Panc1 (cell line): ENCODE measurements at regions not wholly inside any gene's neighbourhood (a gene's known extent, or its start where the extent isn't known, plus 50 kb on each side); places are given as distances from the start of the nearest gene placed in this dataset.

Experiments used
- ATAC-seq: fragments of 200-7000 bp; cut with Tn5 transposase; 2 replicates; pipeline ENCODE4 v1.9.1; 2020; ENCODE audit warnings: mild to moderate bottlenecking, moderate library complexity
- BruUV-seq: library from RNA; stranded (reverse); fragments of 400-500 nt; replicated peaks from 2 replicates; lab custom pipeline; 2021; lab: Mats Ljungman, UMichigan
- CTCF ChIA-PET: fragments of 300-600 bp; sonication (Branson Sonifier 250); formaldehyde crosslinking; loops from one replicate; lab custom pipeline; 2022; ENCODE audit warnings: antibody characterized with exemption; lab: Charles Lee
- POLR2A ChIA-PET: fragments of 300-600 bp; sonication (Branson Sonifier 250); formaldehyde crosslinking; loops from one replicate; lab custom pipeline; 2022; ENCODE audit warnings: antibody characterized with exemption; lab: Charles Lee
- DNase-seq: peaks from one replicate; pipeline ENCODE4 v3.0.0-alpha.2; 2010; ENCODE audit warnings: low read depth, low spot score
- H3K27ac ChIP-seq: 2 replicates; pipeline ENCODE4 v1.5.1; 2011; ENCODE audit warnings: mild to moderate bottlenecking, low read length, inconsistent platforms
- H3K27me3 ChIP-seq: fragments of 200-500 bp; sonication (Bioruptor generic); 2 replicates; pipeline ENCODE4 v1.6.0; 2014; ENCODE audit warnings: low read length, inconsistent platforms; ENCODE audit not compliant: control insufficient read depth, insufficient read depth
- H3K36me3 ChIP-seq: fragments of 200-500 bp; sonication (Bioruptor generic); 2 replicates; pipeline ENCODE4 v1.5.1; 2014; ENCODE audit warnings: inconsistent platforms, mild to moderate bottlenecking, low read length, moderate library complexity; ENCODE audit not compliant: control insufficient read depth, insufficient read depth
- H3K4me1 ChIP-seq: 2 replicates; pipeline ENCODE4 v1.5.1; 2011; ENCODE audit warnings: inconsistent platforms, mild to moderate bottlenecking, low read length, moderate library complexity; ENCODE audit not compliant: control insufficient read depth, insufficient read depth
- H3K4me3 ChIP-seq, 2 experiments: 2 replicates each; pipeline ENCODE4 v1.5.1; 2011 to 2012; ENCODE audit warnings: low read depth in 2 of 2, low read length in 2 of 2, mild to moderate bottlenecking in 2 of 2, inconsistent platforms in 1 of 2, moderate library complexity in 1 of 2
- H3K9me3 ChIP-seq: fragments of 200-500 bp; sonication (Bioruptor generic); 2 replicates; pipeline ENCODE4 v1.5.1; 2014; ENCODE audit warnings: low read depth, mild to moderate bottlenecking, inconsistent platforms, low read length, moderate library complexity; ENCODE audit not compliant: control insufficient read depth, insufficient read depth
- POLR2AphosphoS5 ChIP-seq: IDR thresholded peaks from 2 replicates; pipeline ENCODE4 v1.6.1; 2012; ENCODE audit warnings: mild to moderate bottlenecking, low read depth, low read length, moderate library complexity
- SIN3A ChIP-seq: IDR thresholded peaks from 2 replicates; pipeline ENCODE4 v1.6.1; 2012; ENCODE audit warnings: low read depth, mild to moderate bottlenecking, low read length, moderate library complexity, borderline replicate concordance; ENCODE audit not compliant: insufficient read depth
- TCF7L2 ChIP-seq: IDR thresholded peaks from 2 replicates; pipeline ENCODE4 v1.6.1; 2011; ENCODE audit warnings: mild to moderate bottlenecking, low read depth, low read length, inconsistent platforms
- in situ Hi-C: cut with HindIII; loops from 2 replicates; pipeline ENCODE4 v1.10.0; 2016; ENCODE audit warnings: low sequenced_read_pairs, low pct_unique_long_range_greater_than_20kb
- intact Hi-C: fragments of 100-400 bp; cut with micrococcal nuclease; formaldehyde crosslinking; loops from one replicate; pipeline ENCODE4 v1.10.0; 2022; ENCODE audit not compliant: unreplicated experiment
- TF ChIP-seq, protein P1 (sequence below): fragments of 450-650 bp; IDR thresholded peaks from 2 replicates; pipeline ENCODE4 v1.5.1; 2017; ENCODE audit warnings: mild to moderate bottlenecking
- TF ChIP-seq, protein P2 (sequence below), 2 experiments: IDR thresholded peaks; 2 replicates each; pipeline ENCODE4 v1.6.1; 2011 to 2012; ENCODE audit warnings: low read depth in 2 of 2, control low read depth in 1 of 2, low read length in 1 of 2, mild to moderate bottlenecking in 1 of 2, moderate library complexity in 1 of 2; ENCODE audit not compliant: insufficient read depth in 1 of 2

DNA sequence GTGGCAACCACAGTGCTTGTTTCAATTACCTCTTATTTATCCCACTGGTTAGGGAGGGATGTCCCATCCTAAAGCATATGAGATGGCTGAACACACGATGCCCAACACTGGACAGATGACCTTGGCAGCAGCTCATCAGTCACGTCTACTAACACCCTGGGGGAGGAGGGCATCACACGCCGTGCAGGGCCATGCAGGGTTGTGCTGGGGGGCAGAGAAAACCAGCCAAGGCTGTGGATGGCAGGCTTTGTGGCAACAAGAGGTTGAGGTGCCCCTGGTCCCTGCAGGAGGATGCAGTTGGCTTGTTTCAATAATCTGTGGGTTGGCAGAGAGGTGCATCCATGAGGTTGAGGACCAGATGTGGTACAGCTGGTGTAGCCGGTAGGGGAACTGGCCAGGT, 293.7 kb upstream of the SULF2 start:
- CTCF ChIA-PET, result no interaction called here
- no peak overlapping the region for H3K27ac ChIP-seq
- no peaks in the 10 kb centered on the region for H3K9me3 ChIP-seq
- BruUV-seq, result no TSS peak
- TF ChIP-seq, protein P1, sequence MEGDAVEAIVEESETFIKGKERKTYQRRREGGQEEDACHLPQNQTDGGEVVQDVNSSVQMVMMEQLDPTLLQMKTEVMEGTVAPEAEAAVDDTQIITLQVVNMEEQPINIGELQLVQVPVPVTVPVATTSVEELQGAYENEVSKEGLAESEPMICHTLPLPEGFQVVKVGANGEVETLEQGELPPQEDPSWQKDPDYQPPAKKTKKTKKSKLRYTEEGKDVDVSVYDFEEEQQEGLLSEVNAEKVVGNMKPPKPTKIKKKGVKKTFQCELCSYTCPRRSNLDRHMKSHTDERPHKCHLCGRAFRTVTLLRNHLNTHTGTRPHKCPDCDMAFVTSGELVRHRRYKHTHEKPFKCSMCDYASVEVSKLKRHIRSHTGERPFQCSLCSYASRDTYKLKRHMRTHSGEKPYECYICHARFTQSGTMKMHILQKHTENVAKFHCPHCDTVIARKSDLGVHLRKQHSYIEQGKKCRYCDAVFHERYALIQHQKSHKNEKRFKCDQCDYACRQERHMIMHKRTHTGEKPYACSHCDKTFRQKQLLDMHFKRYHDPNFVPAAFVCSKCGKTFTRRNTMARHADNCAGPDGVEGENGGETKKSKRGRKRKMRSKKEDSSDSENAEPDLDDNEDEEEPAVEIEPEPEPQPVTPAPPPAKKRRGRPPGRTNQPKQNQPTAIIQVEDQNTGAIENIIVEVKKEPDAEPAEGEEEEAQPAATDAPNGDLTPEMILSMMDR, result no peak
- TF ChIP-seq POLR2AphosphoS5, result no peak
- TF ChIP-seq SIN3A, result no peak
- TF ChIP-seq, protein P2, sequence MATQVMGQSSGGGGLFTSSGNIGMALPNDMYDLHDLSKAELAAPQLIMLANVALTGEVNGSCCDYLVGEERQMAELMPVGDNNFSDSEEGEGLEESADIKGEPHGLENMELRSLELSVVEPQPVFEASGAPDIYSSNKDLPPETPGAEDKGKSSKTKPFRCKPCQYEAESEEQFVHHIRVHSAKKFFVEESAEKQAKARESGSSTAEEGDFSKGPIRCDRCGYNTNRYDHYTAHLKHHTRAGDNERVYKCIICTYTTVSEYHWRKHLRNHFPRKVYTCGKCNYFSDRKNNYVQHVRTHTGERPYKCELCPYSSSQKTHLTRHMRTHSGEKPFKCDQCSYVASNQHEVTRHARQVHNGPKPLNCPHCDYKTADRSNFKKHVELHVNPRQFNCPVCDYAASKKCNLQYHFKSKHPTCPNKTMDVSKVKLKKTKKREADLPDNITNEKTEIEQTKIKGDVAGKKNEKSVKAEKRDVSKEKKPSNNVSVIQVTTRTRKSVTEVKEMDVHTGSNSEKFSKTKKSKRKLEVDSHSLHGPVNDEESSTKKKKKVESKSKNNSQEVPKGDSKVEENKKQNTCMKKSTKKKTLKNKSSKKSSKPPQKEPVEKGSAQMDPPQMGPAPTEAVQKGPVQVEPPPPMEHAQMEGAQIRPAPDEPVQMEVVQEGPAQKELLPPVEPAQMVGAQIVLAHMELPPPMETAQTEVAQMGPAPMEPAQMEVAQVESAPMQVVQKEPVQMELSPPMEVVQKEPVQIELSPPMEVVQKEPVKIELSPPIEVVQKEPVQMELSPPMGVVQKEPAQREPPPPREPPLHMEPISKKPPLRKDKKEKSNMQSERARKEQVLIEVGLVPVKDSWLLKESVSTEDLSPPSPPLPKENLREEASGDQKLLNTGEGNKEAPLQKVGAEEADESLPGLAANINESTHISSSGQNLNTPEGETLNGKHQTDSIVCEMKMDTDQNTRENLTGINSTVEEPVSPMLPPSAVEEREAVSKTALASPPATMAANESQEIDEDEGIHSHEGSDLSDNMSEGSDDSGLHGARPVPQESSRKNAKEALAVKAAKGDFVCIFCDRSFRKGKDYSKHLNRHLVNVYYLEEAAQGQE (IDR thresholded peaks at IDR 0.05; ENCODE audit: insufficient read depth in 1 of 2, low read depth in 2 of 2, low read length in 1 of 2), result no peak
- TF ChIP-seq TCF7L2, result no peak
- intact Hi-C loops (no loop called here), in situ Hi-C loops (no loop called here)
- no peaks in the 10 kb centered on the region for H3K36me3 ChIP-seq
- DNase-seq (no peak), ATAC-seq (no peak)
- no peaks in the 10 kb centered on the region for H3K4me1 ChIP-seq
- H3K27me3 ChIP-seq, result peaks cover 10% of the 10 kb centered on the region
- POLR2A ChIA-PET, result no interaction called here
- no peak overlapping the region for H3K4me3 ChIP-seq

DNA sequence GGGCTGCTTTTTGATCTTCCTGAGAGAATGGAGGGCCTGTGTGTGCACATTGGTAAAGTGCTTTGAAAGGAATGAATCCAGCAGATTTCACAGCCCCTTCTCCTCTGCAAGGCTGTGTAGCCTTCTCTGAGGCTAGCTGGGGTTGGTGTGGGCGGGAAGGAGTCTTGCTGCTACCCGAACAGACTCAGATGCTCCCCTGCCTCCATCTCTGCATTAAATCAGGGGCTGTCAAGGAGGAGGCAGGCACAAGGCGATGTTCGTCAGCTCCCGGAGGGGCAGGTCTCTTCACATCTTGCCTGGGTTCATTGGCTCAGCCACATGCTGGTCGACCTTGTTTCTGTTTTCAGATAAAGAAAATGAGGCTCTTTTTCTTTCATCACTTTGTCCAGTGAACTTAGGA, 291.5 kb upstream of the SULF2 start:
- intact Hi-C loops (no loop called here), in situ Hi-C loops (no loop called here)
- Histone ChIP-seq H3K27me3 (peaks cover 15% of the 10 kb centered on the region), H3K4me1 (no peaks in the 10 kb centered on the region), H3K9me3 (no peaks in the 10 kb centered on the region), H3K27ac (no peak overlapping the region), H3K4me3 (no peak overlapping the region), H3K36me3 (no peaks in the 10 kb centered on the region)
- no peak for ATAC-seq
- CTCF ChIA-PET, result interaction anchor here (0.6 kb wide), 2 partner anchors 9 to 185 kb away, joined by 4 to 5 read pairs; no protein-coding TSS in a partner anchor
- BruUV-seq, result no TSS peak
- no peak for DNase-seq
- POLR2A ChIA-PET, result no interaction called here
- TF ChIP-seq POLR2AphosphoS5 (no peak), TCF7L2 (no peak), SIN3A (no peak)
- TF ChIP-seq, protein P1, result no peak
- TF ChIP-seq, protein P2 (IDR thresholded peaks at IDR 0.05; ENCODE audit: insufficient read depth in 1 of 2, low read depth in 2 of 2, low read length in 1 of 2), result no peak
